Keratinocyte (primary cell): ENCODE measurements at regions not wholly inside any gene's neighbourhood (a gene's known extent, or its start where the extent isn't known, plus 50 kb on each side); places are given as distances from the start of the nearest gene placed in this dataset.

Source experiments
- DNase-seq: peaks from one replicate; pipeline ENCODE4 v3.0.0-alpha.2; 2011; ENCODE audit warnings: low read depth, missing footprints, low spot score
- FAIRE-seq: peaks from 2 replicates; lab custom pipeline; 2011; peaks lifted over from hg19 to GRCh38; lab: Jason Lieb, UNC
- H2AFZ ChIP-seq: 2 replicates; pipeline ENCODE4 v1.6.0; 2012; ENCODE audit warnings: low read length, control low read depth, inconsistent platforms; ENCODE audit not compliant: control insufficient read depth
- H3K27ac ChIP-seq: 2 replicates; pipeline ENCODE4 v1.5.1; 2011; ENCODE audit warnings: low read length; ENCODE audit not compliant: control insufficient read depth, insufficient read depth
- H3K27me3 ChIP-seq: 3 replicates; pipeline ENCODE4 v1.6.0; 2011; ENCODE audit warnings: low read length; ENCODE audit not compliant: control insufficient read depth, insufficient read depth; ENCODE audit errors: extremely low read depth
- H3K36me3 ChIP-seq, 2 experiments: 2 replicates in 1 of 2; 3 replicates in 1 of 2; pipeline ENCODE4 v1.5.1; 2011; ENCODE audit warnings: low read length in 2 of 2, mild to moderate bottlenecking in 1 of 2; ENCODE audit not compliant: control insufficient read depth in 2 of 2, insufficient read depth in 2 of 2; ENCODE audit errors: extremely low read depth in 1 of 2
- H3K4me1 ChIP-seq: 3 replicates; pipeline ENCODE4 v1.5.1; 2011; ENCODE audit warnings: low read length; ENCODE audit not compliant: control insufficient read depth, insufficient read depth; ENCODE audit errors: extremely low read depth
- H3K4me2 ChIP-seq: 3 replicates; pipeline ENCODE4 v1.6.0; 2011; ENCODE audit warnings: low read depth, low read length; ENCODE audit not compliant: control insufficient read depth, insufficient read depth; ENCODE audit errors: extremely low read depth
- H3K4me3 ChIP-seq, 3 experiments: fragments of 200-600 bp in 1 of 3; sonication (generic) in 1 of 3; 2 replicates in 2 of 3; 3 replicates in 1 of 3; pipeline ENCODE4 v1.5.1; 2011 to 2016; ENCODE audit warnings: low read length in 3 of 3, mild to moderate bottlenecking in 3 of 3, control low read depth in 2 of 3, inconsistent platforms in 1 of 3, low read depth in 1 of 3, mixed read lengths in 1 of 3, mixed run types in 1 of 3, moderate library complexity in 1 of 3; ENCODE audit not compliant: control insufficient read depth in 2 of 3, insufficient read depth in 2 of 3; ENCODE audit errors: extremely low read depth in 1 of 3
- H3K79me2 ChIP-seq: 2 replicates; pipeline ENCODE4 v1.6.0; 2012; ENCODE audit warnings: low read length; ENCODE audit not compliant: control insufficient read depth, insufficient read depth
- H3K9ac ChIP-seq: 3 replicates; pipeline ENCODE4 v1.6.0; 2011; ENCODE audit warnings: low read length; ENCODE audit not compliant: control insufficient read depth, insufficient read depth; ENCODE audit errors: extremely low read depth
- H3K9me1 ChIP-seq: 3 replicates; pipeline ENCODE4 v1.6.0; 2011; ENCODE audit warnings: low read length; ENCODE audit not compliant: control insufficient read depth, insufficient read depth; ENCODE audit errors: extremely low read depth
- H3K9me3 ChIP-seq: 2 replicates; pipeline ENCODE4 v1.5.1; 2012; ENCODE audit warnings: low read depth, low read length; ENCODE audit not compliant: control insufficient read depth
- H4K20me1 ChIP-seq: 3 replicates; pipeline ENCODE4 v1.6.0; 2011; ENCODE audit warnings: low read length; ENCODE audit not compliant: control insufficient read depth, insufficient read depth; ENCODE audit errors: extremely low read depth
- CTCF ChIP-seq, 3 experiments: IDR thresholded peaks in 1 of 3; conservative IDR thresholded peaks in 1 of 3; optimal IDR thresholded peaks in 1 of 3; 2 replicates in 2 of 3; 3 replicates in 1 of 3; pipeline versions ENCODE3 to v1.5.1; 2011; ENCODE audit warnings: low read length in 3 of 3, mild to moderate bottlenecking in 3 of 3, moderate library complexity in 2 of 3, control low read depth in 1 of 3, inconsistent platforms in 1 of 3; ENCODE audit not compliant: insufficient read depth in 2 of 3; ENCODE audit errors: extremely low read depth in 1 of 3
- EZH2 ChIP-seq: IDR thresholded peaks from one replicate; pipeline ENCODE4 v1.6.1; 2012; ENCODE audit warnings: inconsistent platforms, mild to moderate bottlenecking, low read length, moderate library complexity
- dilution Hi-C: fragments of 300-500 bp; cut with MboI; formaldehyde crosslinking; loops from one replicate; pipeline ENCODE4 v1.7.0; 2020; ENCODE audit warnings: low sequenced_read_pairs; ENCODE audit not compliant: extremely low pct_ligation_motif_present

GRCh38 chr4:20617678-20618396 is 82.4 kb upstream of the PACRGL start:
- H3K9ac ChIP-seq, result no peak overlapping the region
- dilution Hi-C loops, result no loop called here
- FAIRE-seq, result no peak

GRCh38 chr4:20618731-20619130 is 81.5 kb upstream of the PACRGL start:
- H3K9me3 ChIP-seq, result no peaks in the 10 kb centered on the region
- peaks cover 16% of the 10 kb centered on the region for H3K4me1 ChIP-seq
- TF ChIP-seq EZH2, result no peak
- peaks cover 3 to 5% of the 10 kb centered on the region in 2 experiments for H3K36me3 ChIP-seq
- no peak overlapping the region for H3K4me2 ChIP-seq
- H3K79me2 ChIP-seq, result no peaks in the 10 kb centered on the region
- no peaks in the 10 kb centered on the region for H3K9me1 ChIP-seq
- DNase-seq, result no peak
- H3K9ac ChIP-seq, result no peak overlapping the region
- no peak overlapping the region for H3K4me3 ChIP-seq
- H4K20me1 ChIP-seq, result no peaks in the 10 kb centered on the region
- no peak overlapping the region for H2AFZ ChIP-seq
- no peaks in the 10 kb centered on the region for H3K27me3 ChIP-seq
- no peak overlapping the region for H3K27ac ChIP-seq
- dilution Hi-C loops, result no loop called here
- FAIRE-seq, result no peak

More at GRCh38 chr4:20617678-20618396, 82.4 kb upstream of the PACRGL start:
- H2AFZ ChIP-seq, result no peak overlapping the region
- peaks cover 3 to 5% of the 10 kb centered on the region in 2 experiments for H3K36me3 ChIP-seq
- H3K27ac ChIP-seq, result no peak overlapping the region
- no peaks in the 10 kb centered on the region for H4K20me1 ChIP-seq
- no peaks in the 10 kb centered on the region for H3K9me1 ChIP-seq
- no peak for DNase-seq
- peaks cover 16% of the 10 kb centered on the region for H3K4me1 ChIP-seq
- H3K4me3 ChIP-seq, result no peak overlapping the region
- no peak overlapping the region for H3K4me2 ChIP-seq
- H3K27me3 ChIP-seq, result no peaks in the 10 kb centered on the region
- no peaks in the 10 kb centered on the region for H3K79me2 ChIP-seq
- H3K9me3 ChIP-seq, result no peaks in the 10 kb centered on the region
- TF ChIP-seq CTCF (optimal IDR thresholded peaks at IDR 0.05 in 1 of 3, IDR thresholded peaks at IDR 0.05 in 1 of 3, conservative IDR thresholded peaks at IDR 0.05 in 1 of 3; ENCODE audit: extremely low read depth in 1 of 3, insufficient read depth in 2 of 3, low read length in 3 of 3) (no peak), EZH2 (no peak)

- no peak for FAIRE-seq
- TF ChIP-seq EZH2 (no peak), CTCF (optimal IDR thresholded peaks at IDR 0.05 in 1 of 3, IDR thresholded peaks at IDR 0.05 in 1 of 3, conservative IDR thresholded peaks at IDR 0.05 in 1 of 3; ENCODE audit: extremely low read depth in 1 of 3, insufficient read depth in 2 of 3, low read length in 3 of 3) (no peak)
- H2AFZ ChIP-seq, result no peak overlapping the region
- no peaks in the 10 kb centered on the region for H4K20me1 ChIP-seq
- H3K9ac ChIP-seq, result no peak overlapping the region
- H3K4me1 ChIP-seq, result peaks cover 12% of the 10 kb centered on the region
- H3K79me2 ChIP-seq, result no peaks in the 10 kb centered on the region
- DNase-seq, result no peak
- no peaks in the 10 kb centered on the region for H3K9me1 ChIP-seq
- H3K9me3 ChIP-seq, result no peaks in the 10 kb centered on the region
- H3K27ac ChIP-seq, result no peak overlapping the region
- H3K4me3 ChIP-seq, result no peak overlapping the region
- H3K4me2 ChIP-seq, result no peak overlapping the region
- no peaks in the 10 kb centered on the region for H3K27me3 ChIP-seq
- dilution Hi-C loops, result no loop called here
- H3K36me3 ChIP-seq, result peaks cover 3 to 5% of the 10 kb centered on the region in 2 experiments
Measured at GRCh38 chr4:20621476-20621875, 78.8 kb upstream of the PACRGL start.
